Lung (tissue), 11 donors: ENCODE measurements at regions not wholly inside any gene's neighbourhood (a gene's known extent, or its start where the extent isn't known, plus 50 kb on each side); places are given as distances from the start of the nearest gene placed in this dataset.

Experiments
- ATAC-seq: fragments of 200-7000 bp; cut with Tn5 transposase; one replicate; pipeline ENCODE4 v1.9.1; 2020; ENCODE audit warnings: moderate number of reproducible peaks; ENCODE audit not compliant: insufficient read depth, low FRiP score
- DNase-seq, 3 donors: peaks; one replicate each; pipeline ENCODE4 v3.0.0-alpha.2; 2013 to 2017
- H3K27ac ChIP-seq, 2 donors: one replicate each; pipeline ENCODE4 v1.5.1; 2013; ENCODE audit warnings: mild to moderate bottlenecking in 2 of 2, moderate library complexity in 2 of 2, control low read depth in 1 of 2, inconsistent platforms in 1 of 2, low read depth in 1 of 2, low read length in 1 of 2
- H3K27me3 ChIP-seq, 3 donors: one replicate each; pipeline ENCODE4 v1.5.1; 2013; ENCODE audit warnings: low read length in 2 of 3; ENCODE audit not compliant: control insufficient read depth in 3 of 3, insufficient read depth in 3 of 3
- H3K36me3 ChIP-seq, 4 donors: one replicate each; pipeline ENCODE4 v1.5.1; 2013; ENCODE audit warnings: low read length in 4 of 4, mild to moderate bottlenecking in 1 of 4, moderate library complexity in 1 of 4; ENCODE audit not compliant: control insufficient read depth in 4 of 4, insufficient read depth in 4 of 4
- H3K4me1 ChIP-seq, 5 donors: one replicate each; pipeline ENCODE4 v1.5.1; 2013; ENCODE audit warnings: low read length in 5 of 5, mild to moderate bottlenecking in 2 of 5, moderate library complexity in 1 of 5; ENCODE audit not compliant: control insufficient read depth in 5 of 5, insufficient read depth in 5 of 5
- H3K4me3 ChIP-seq: one replicate; pipeline ENCODE4 v1.5.1; 2013; ENCODE audit warnings: mild to moderate bottlenecking, control low read depth, moderate library complexity
- H3K9ac ChIP-seq, 2 donors: one replicate each; pipeline ENCODE4 v1.5.1; 2013; ENCODE audit warnings: low read length in 2 of 2, control low read depth in 1 of 2; ENCODE audit not compliant: insufficient read depth in 1 of 2
- H3K9me3 ChIP-seq, 4 donors: one replicate each; pipeline ENCODE4 v1.5.1; 2013; ENCODE audit warnings: low read length in 3 of 4, mild to moderate bottlenecking in 1 of 4, moderate library complexity in 1 of 4; ENCODE audit not compliant: control insufficient read depth in 4 of 4, insufficient read depth in 3 of 4
- CTCF ChIP-seq: IDR thresholded peaks from 2 replicates; pipeline ENCODE4 v1.5.1; 2012; ENCODE audit warnings: mild to moderate bottlenecking; ENCODE audit errors: control extremely low read depth, extremely low read depth
- WGBS, 2 donors: extraction: QIAGEN DNeasy Blood & Tissue Kit; methylation state at CpG; one replicate each; pipeline ENCODE4 v1.1.7; 2013; 5-methylcytosine and 5-hydroxymethylcytosine counted together
- donor health status: control.
- donor health status: control.
- donor health status: Bipolar disorder and iron deficiency.
- donor health status: healthy.
- donor health status: DM: yes; HTN: yes; CAD: no.

DNA sequence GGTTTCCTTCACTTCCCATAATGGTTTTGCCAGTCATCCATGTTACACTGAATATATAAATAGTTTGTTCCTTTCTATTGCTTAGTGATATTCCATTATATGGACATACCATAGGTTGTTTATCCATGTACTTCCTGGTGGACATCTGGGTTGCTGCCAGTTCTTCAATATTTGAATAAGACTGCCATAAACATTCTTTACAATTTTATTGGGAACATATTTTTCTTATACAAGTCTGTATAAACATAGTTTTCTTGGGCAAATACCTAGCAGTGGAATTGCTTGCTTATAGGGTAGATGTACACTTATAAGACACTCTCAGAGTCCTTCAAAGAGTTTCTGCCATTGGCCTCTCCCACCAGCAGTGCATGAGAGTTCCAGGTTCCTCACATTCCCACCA is 231.4 kb downstream of the OPA1 start:
- H3K9ac ChIP-seq: no peak overlapping the region
- H3K27ac ChIP-seq: no peak overlapping the region
- TF ChIP-seq CTCF: no peak
- peaks cover 0 to 11% (median 8%) of the 10 kb centered on the region in 5 donors for H3K4me1 ChIP-seq
- no peaks in the 10 kb centered on the region for H3K36me3 ChIP-seq
- no peak overlapping the region for H3K4me3 ChIP-seq
- ATAC-seq: no peak
- H3K9me3 ChIP-seq: no peaks in the 10 kb centered on the region
- H3K27me3 ChIP-seq: no peaks in the 10 kb centered on the region
- no peak for DNase-seq

DNA sequence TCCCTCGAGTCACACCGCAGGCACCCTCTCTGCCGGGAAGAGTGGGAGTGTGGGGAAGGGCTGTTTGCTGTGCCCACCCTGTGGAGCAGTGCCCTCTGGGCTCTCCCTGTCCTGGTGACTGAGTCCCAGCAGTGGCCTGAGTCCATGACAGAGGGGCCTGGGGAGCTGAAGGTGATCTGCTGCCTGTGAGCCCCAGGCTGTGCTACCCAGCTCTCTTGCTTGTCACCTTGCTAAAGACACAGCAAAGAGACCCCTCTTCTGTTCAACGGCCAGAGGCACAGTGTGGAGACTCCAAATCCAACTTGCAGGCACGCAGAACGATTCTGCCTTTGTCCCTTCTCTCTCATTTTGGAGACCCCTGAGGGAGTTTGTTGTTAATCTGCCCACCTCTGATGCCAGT is 232.6 kb downstream of the OPA1 start:
- no peaks in the 10 kb centered on the region for H3K9me3 ChIP-seq
- H3K4me1 ChIP-seq: peaks cover 0 to 11% (median 8%) of the 10 kb centered on the region in 5 donors
- ATAC-seq: no peak
- no peak overlapping the region for H3K9ac ChIP-seq
- 74 to 90% methylated on average over 6 of the region's 6 CpGs for WGBS, 2 donors
- TF ChIP-seq CTCF: no peak
- H3K36me3 ChIP-seq: no peaks in the 10 kb centered on the region
- no peak overlapping the region for H3K27ac ChIP-seq
- H3K27me3 ChIP-seq: no peaks in the 10 kb centered on the region
- DNase-seq: no peak
- H3K4me3 ChIP-seq: no peak overlapping the region

GRCh38 chr3:193826159-193826795 is 233.3 kb downstream of the OPA1 start:
- Histone ChIP-seq H3K4me1 (peaks cover 0 to 11% (median 8%) of the 10 kb centered on the region in 5 donors), H3K9ac (no peak overlapping the region), H3K36me3 (no peaks in the 10 kb centered on the region), H3K27me3 (no peaks in the 10 kb centered on the region), H3K27ac (no peak overlapping the region), H3K9me3 (no peaks in the 10 kb centered on the region), H3K4me3 (no peak overlapping the region)
- 88% methylated on average over 12 of the region's 12 CpGs for WGBS, 2 donors
- DNase-seq (peak; percentile 53 to 76 (median 68)), ATAC-seq (peak; percentile 57)
- TF ChIP-seq CTCF: no peak

- no peak overlapping the region for H3K9ac ChIP-seq
- no peaks in the 10 kb centered on the region for H3K27me3 ChIP-seq
- H3K36me3 ChIP-seq: no peaks in the 10 kb centered on the region
- ATAC-seq (no peak), DNase-seq (no peak)
- H3K4me1 ChIP-seq: peaks cover 0 to 11% (median 8%) of the 10 kb centered on the region in 5 donors
- no peak overlapping the region for H3K27ac ChIP-seq
- H3K9me3 ChIP-seq: no peaks in the 10 kb centered on the region
- TF ChIP-seq CTCF: no peak
- H3K4me3 ChIP-seq: no peak overlapping the region
- 68 to 85% methylated on average over 7 of the region's 7 CpGs for WGBS, 2 donors
Observed at GRCh38 chr3:193827040-193827669, 234.1 kb downstream of the OPA1 start.
